GM12891 (cell line): ENCODE measurements at regions not wholly inside any gene's neighbourhood (a gene's known extent, or its start where the extent isn't known, plus 50 kb on each side); places are given as distances from the start of the nearest gene placed in this dataset.

Experiments
- POLR2A ChIP-seq: IDR thresholded peaks from 2 replicates; pipeline ENCODE4 v1.6.1; 2011; ENCODE audit warnings: low read depth, low read length, control low read depth
- POLR2AphosphoS5 ChIP-seq: IDR thresholded peaks from 2 replicates; pipeline ENCODE4 v1.6.1; 2011; ENCODE audit warnings: low read depth, low read length, control low read depth
- SPI1 ChIP-seq: IDR thresholded peaks from 2 replicates; pipeline ENCODE4 v1.6.1; 2011; ENCODE audit warnings: low read depth, low read length, control low read depth
- TAF1 ChIP-seq: IDR thresholded peaks from 2 replicates; pipeline ENCODE4 v1.6.1; 2011; ENCODE audit warnings: low read depth, low read length, control low read depth

GRCh38 chr6:126781582-126781981 lies 336.9 kb upstream of the RSPO3 start:
- TF ChIP-seq POLR2AphosphoS5: no peak
- TF ChIP-seq SPI1: no peak
- TF ChIP-seq POLR2A: no peak
- TF ChIP-seq TAF1: no peak
